Sciatic nerve (tissue), 2 donors: ENCODE measurements at regions not wholly inside any gene's neighbourhood (a gene's known extent, or its start where the extent isn't known, plus 50 kb on each side); places are given as distances from the start of the nearest gene placed in this dataset.
"Not testable (repeated sequence)": the region's sequence is repeated elsewhere in the genome, so short reads cannot be mapped to it uniquely, and the experiment has no call there.

ENCODE experiments used
- ATAC-seq: fragments of 200-7000 bp; cut with Tn5 transposase; one replicate; pipeline ENCODE4 v1.9.1; 2020; ENCODE audit warnings: mild to moderate bottlenecking, moderate library complexity
- DNase-seq: peaks from one replicate; pipeline ENCODE4 v3.0.0-alpha.2; 2020; ENCODE audit warnings: low spot score
- intact Hi-C: fragments of 100-400 bp; cut with DNase I; formaldehyde crosslinking; loops from one replicate; pipeline ENCODE4 v1.14.2; 2022
- donor health status: DM: no; HTN: no; CAD: no.
- donor health status: DM: no; HTN: no; CAD: no.

GRCh38 chr3:94737116-94737515, 674.3 kb downstream of the NSUN3 start:
- ATAC-seq (no peak), DNase-seq (no peak)
- intact Hi-C loops = no loop called here

- intact Hi-C loops = no loop called here
- ATAC-seq (no peak), DNase-seq (no peak)
Measured at GRCh38 chr3:94739420-94739819, 676.6 kb downstream of the NSUN3 start.

- intact Hi-C loops = no loop called here
- ATAC-seq = no peak
- no peak for DNase-seq
Measured at GRCh38 chr3:94758751-94759150, 695.9 kb downstream of the NSUN3 start.

- DNase-seq (no peak), ATAC-seq (no peak)
- intact Hi-C loops = no loop called here
Measured at GRCh38 chr3:94772402-94772801, 709.5 kb downstream of the NSUN3 start.

- intact Hi-C loops = no loop called here
- ATAC-seq (no peak), DNase-seq (no peak)
Measured at GRCh38 chr3:94775746-94776145, 712.9 kb downstream of the NSUN3 start.

GRCh38 chr3:94776401-94776915, 713.6 kb downstream of the NSUN3 start:
- ATAC-seq (peak; percentile 48), DNase-seq (no peak)
- intact Hi-C loops = no loop called here

- intact Hi-C loops = no loop called here
- no peak for DNase-seq
- no peak for ATAC-seq
Measured at GRCh38 chr3:94778289-94778688, 715.4 kb downstream of the NSUN3 start.

GRCh38 chr3:94778814-94779494, 716.1 kb downstream of the NSUN3 start:
- intact Hi-C loops = no loop called here
- ATAC-seq (no peak), DNase-seq (no peak)

GRCh38 chr3:94779699-94780098, 716.8 kb downstream of the NSUN3 start:
- intact Hi-C loops = no loop called here
- DNase-seq (no peak), ATAC-seq (peak; percentile 24)

GRCh38 chr3:94784274-94784673, 721.4 kb downstream of the NSUN3 start:
- DNase-seq = no peak
- intact Hi-C loops = no loop called here
- no peak for ATAC-seq

GRCh38 chr3:94787066-94787465, 724.2 kb downstream of the NSUN3 start:
- intact Hi-C loops = no loop called here
- DNase-seq = no peak
- no peak for ATAC-seq

- DNase-seq (no peak), ATAC-seq (peak; percentile 76)
- intact Hi-C loops = no loop called here
Measured at GRCh38 chr3:94787734-94788270, 724.9 kb downstream of the NSUN3 start.

GRCh38 chr3:94794563-94794962, 731.7 kb downstream of the NSUN3 start:
- ATAC-seq = no peak
- DNase-seq = no peak
- intact Hi-C loops = no loop called here

- intact Hi-C loops = no loop called here
- DNase-seq (no peak), ATAC-seq (no peak)
Measured at GRCh38 chr3:94799420-94800060, 736.7 kb downstream of the NSUN3 start.

GRCh38 chr3:94811836-94812235, 749.0 kb downstream of the NSUN3 start:
- no peak for ATAC-seq

GRCh38 chr3:94821241-94821640, 758.4 kb downstream of the NSUN3 start:
- no peak for DNase-seq
- intact Hi-C loops = no loop called here
- no peak for ATAC-seq

More at GRCh38 chr3:94811836-94812235, 749.0 kb downstream of the NSUN3 start:
- intact Hi-C loops = no loop called here
- no peak for DNase-seq

- no peak for DNase-seq
- intact Hi-C loops = no loop called here
- no peak for ATAC-seq
Measured at GRCh38 chr3:94822298-94822697, 759.4 kb downstream of the NSUN3 start.

- DNase-seq, ATAC-seq, intact Hi-C loops: not testable (repeated sequence)
Measured at GRCh38 chr3:94846251-94846650, 783.4 kb downstream of the NSUN3 start.

- DNase-seq = no peak
- intact Hi-C loops = no loop called here
- no peak for ATAC-seq
Measured at GRCh38 chr3:94862703-94863102, 799.8 kb downstream of the NSUN3 start.

GRCh38 chr3:94869059-94869547, 806.2 kb downstream of the NSUN3 start:
- ATAC-seq (peak; percentile 56), DNase-seq (no peak)
- intact Hi-C loops = no loop called here
